Esophagus muscularis mucosa (tissue), 4 donors: ENCODE measurements at regions not wholly inside any gene's neighbourhood (a gene's known extent, or its start where the extent isn't known, plus 50 kb on each side); places are given as distances from the start of the nearest gene placed in this dataset.

ENCODE experiments used
- DNase-seq: peaks from one replicate; pipeline ENCODE4 v3.0.0-alpha.2; 2017; ENCODE audit errors: extremely low spot score
- H3K27ac ChIP-seq, 4 donors: fragments of 200-600 bp; sonication (generic); replicated peaks in 1 of 4; 1 replicate in 3 of 4; 2 replicates in 1 of 4; pipeline ENCODE4 v1.5.1; 2016 to 2019; ENCODE audit warnings: mild to moderate bottlenecking in 1 of 4
- H3K27me3 ChIP-seq, 4 donors: fragments of 200-600 bp; sonication (generic); one replicate each; pipeline versions ENCODE4 v1.5.1 to v1.6.0; 2016 to 2019
- H3K36me3 ChIP-seq, 4 donors: fragments of 200-600 bp; sonication (generic); one replicate each; pipeline ENCODE4 v1.5.1; 2016 to 2019
- H3K4me1 ChIP-seq, 4 donors: fragments of 200-600 bp; sonication (generic); one replicate each; pipeline ENCODE4 v1.5.1; 2016 to 2019
- H3K4me3 ChIP-seq, 4 donors: fragments of 200-600 bp; sonication (generic); 1 replicate in 2 of 4; 2 replicates in 2 of 4; pipeline ENCODE4 v1.5.1; 2016 to 2019; ENCODE audit warnings: mild to moderate bottlenecking in 4 of 4, moderate library complexity in 1 of 4
- H3K9me3 ChIP-seq, 4 donors: fragments of 200-600 bp; sonication (generic); 1 replicate in 3 of 4; 2 replicates in 1 of 4; pipeline ENCODE4 v1.5.1; 2016 to 2019
- EP300 ChIP-seq: sonication (generic); formaldehyde crosslinking; IDR thresholded peaks from one replicate; pipeline ENCODE4 v1.6.1; 2017; ENCODE audit warnings: antibody characterized with exemption
- POLR2A ChIP-seq: fragments of 450-650 bp; IDR thresholded peaks from one replicate; pipeline ENCODE4 v1.6.1; 2017; ENCODE audit warnings: antibody characterized with exemption, moderate library complexity, mild to moderate bottlenecking, low read depth
- POLR2AphosphoS5 ChIP-seq, 2 donors: sonication (generic); formaldehyde crosslinking; IDR thresholded peaks; one replicate each; pipeline ENCODE4 v1.6.1; 2017; ENCODE audit warnings: antibody characterized with exemption in 2 of 2
- WGBS: methylation state at CpG from one replicate; pipeline ENCODE4 v1.1.5; 2018; 5-methylcytosine and 5-hydroxymethylcytosine counted together
- intact Hi-C: fragments of 100-400 bp; cut with DNase I; formaldehyde crosslinking; loops from one replicate; pipeline ENCODE4 v1.15.1; 2023
- TF ChIP-seq, protein P1 (sequence below), 3 experiments: fragments of 200-600 bp in 2 of 3; fragments of 450-650 bp in 1 of 3; sonication (generic) in 2 of 3; IDR thresholded peaks; one replicate each; pipeline ENCODE4 v1.5.1; 2017 to 2019; ENCODE audit warnings: antibody characterized with exemption in 3 of 3, mild to moderate bottlenecking in 2 of 3, moderate library complexity in 1 of 3

DNA sequence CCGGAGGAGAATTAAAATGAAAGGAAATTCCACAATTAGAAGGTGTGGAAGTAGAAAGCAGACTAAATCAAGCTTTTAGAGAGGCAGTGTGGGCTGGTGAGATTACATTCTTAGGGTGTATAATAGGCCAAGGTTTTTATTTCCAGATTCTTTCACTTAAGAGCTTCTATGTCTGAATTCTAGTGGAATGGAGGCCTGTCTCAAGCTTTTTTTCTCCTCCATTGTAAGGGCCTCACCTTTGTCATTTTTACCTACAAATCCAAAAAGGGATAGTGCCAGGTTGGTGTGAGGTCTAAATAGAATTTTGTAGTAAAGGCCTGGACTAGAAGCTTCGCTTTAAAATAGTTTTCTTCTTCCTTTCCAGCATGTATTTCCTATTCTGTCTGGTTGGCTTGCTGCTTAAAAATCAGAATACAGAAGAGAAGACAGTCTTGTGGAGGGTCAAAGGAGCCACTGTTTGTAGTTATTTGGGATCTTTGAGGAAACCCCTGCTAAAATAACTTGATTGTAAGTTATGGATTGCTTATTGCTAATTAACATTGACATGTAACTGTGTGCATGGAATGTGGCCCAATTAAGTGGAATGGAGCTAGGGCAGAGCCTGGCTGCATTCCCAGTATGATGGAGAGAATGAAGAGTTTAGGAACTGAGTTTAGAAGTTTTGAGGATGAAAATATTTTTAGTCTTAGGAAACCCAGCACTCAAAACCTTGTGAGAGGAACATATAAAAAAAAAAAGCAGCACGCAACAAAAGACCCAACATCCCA is 162.5 kb upstream of the B3GALT2 start:
- 82% methylated on average over 3 of the region's 3 CpGs for WGBS
- Histone ChIP-seq H3K4me3 (no peak overlapping the region), H3K27me3 (no peaks in the 10 kb centered on the region), H3K36me3 (no peaks in the 10 kb centered on the region), H3K27ac (no peak overlapping the region), H3K9me3 (no peaks in the 10 kb centered on the region), H3K4me1 (no peaks in the 10 kb centered on the region)
- intact Hi-C loops = no loop called here
- TF ChIP-seq POLR2A = no peak
- TF ChIP-seq, protein P1, sequence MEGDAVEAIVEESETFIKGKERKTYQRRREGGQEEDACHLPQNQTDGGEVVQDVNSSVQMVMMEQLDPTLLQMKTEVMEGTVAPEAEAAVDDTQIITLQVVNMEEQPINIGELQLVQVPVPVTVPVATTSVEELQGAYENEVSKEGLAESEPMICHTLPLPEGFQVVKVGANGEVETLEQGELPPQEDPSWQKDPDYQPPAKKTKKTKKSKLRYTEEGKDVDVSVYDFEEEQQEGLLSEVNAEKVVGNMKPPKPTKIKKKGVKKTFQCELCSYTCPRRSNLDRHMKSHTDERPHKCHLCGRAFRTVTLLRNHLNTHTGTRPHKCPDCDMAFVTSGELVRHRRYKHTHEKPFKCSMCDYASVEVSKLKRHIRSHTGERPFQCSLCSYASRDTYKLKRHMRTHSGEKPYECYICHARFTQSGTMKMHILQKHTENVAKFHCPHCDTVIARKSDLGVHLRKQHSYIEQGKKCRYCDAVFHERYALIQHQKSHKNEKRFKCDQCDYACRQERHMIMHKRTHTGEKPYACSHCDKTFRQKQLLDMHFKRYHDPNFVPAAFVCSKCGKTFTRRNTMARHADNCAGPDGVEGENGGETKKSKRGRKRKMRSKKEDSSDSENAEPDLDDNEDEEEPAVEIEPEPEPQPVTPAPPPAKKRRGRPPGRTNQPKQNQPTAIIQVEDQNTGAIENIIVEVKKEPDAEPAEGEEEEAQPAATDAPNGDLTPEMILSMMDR (IDR thresholded peaks at IDR 0.05) = no peak
- no peak for TF ChIP-seq EP300
- TF ChIP-seq POLR2AphosphoS5 (IDR thresholded peaks at IDR 0.05) = no peak
- no peak for DNase-seq

DNA sequence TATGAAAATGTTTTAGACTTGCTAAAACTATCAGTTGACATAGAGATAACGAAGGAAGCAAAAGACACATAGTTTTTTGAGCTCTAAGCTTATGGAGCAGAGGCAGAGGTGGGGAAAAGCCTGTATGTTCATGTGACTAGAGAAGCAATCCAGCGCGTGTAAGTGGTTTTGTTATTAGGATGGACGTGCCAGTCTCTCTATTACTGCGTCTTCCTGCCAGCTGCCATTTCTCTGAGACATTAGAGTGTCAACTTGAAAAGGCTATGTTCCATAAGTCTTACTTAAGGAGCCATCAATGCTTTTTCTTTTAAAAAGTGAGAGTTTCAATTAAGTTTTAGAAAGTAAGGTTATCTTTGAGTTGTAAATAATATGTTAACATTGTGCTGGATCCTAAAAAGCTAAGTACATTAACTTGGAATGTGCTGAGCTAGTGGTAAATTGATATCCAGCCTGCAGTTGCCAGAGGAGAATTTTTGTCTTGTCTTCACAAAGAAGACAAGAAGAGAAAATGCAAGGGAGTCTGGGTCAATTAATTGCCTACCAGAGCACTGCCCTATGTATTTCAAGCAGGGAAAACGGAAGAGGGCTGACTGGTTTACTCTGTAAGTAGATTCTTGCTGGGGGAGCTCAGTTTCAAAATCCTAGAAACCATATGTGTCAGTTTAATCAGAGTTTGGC is 161.8 kb upstream of the B3GALT2 start:
- DNase-seq = no peak
- 87% methylated on average over 6 of the region's 6 CpGs for WGBS
- no peak overlapping the region for H3K4me3 ChIP-seq
- TF ChIP-seq POLR2AphosphoS5 (IDR thresholded peaks at IDR 0.05) (no peak), POLR2A (no peak), EP300 (no peak)
- TF ChIP-seq, protein P1 (IDR thresholded peaks at IDR 0.05) = no peak
- no peak overlapping the region for H3K27ac ChIP-seq
- H3K27me3 ChIP-seq = no peaks in the 10 kb centered on the region
- intact Hi-C loops = no loop called here
- H3K4me1 ChIP-seq = no peaks in the 10 kb centered on the region
- no peaks in the 10 kb centered on the region for H3K9me3 ChIP-seq
- H3K36me3 ChIP-seq = no peaks in the 10 kb centered on the region

DNA sequence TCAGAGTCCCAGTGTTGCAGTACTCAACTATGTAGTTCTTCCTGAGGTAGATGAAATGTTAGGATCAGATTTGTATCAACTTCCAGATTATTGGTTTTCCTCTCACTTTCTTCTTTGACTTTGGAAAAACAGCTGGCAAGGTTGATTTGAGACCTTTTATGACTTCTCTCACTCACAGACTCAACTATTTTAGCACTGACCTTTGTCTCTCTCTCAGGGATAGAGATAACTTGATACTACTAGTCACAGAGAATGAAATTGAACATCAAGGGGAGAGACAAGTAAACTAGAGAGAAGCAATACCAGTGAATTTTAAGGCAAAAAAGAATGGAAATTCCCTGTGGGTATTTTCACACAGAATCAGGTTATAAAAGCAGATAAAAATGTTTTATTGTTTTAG is 159.7 kb upstream of the B3GALT2 start:
- DNase-seq = no peak
- Histone ChIP-seq H3K4me1 (peaks cover 0 to 12% (median 4%) of the 10 kb centered on the region in 4 donors), H3K27me3 (no peaks in the 10 kb centered on the region), H3K36me3 (no peaks in the 10 kb centered on the region), H3K9me3 (no peaks in the 10 kb centered on the region), H3K27ac (no peak overlapping the region), H3K4me3 (no peak overlapping the region)
- TF ChIP-seq POLR2AphosphoS5 (IDR thresholded peaks at IDR 0.05) (no peak), POLR2A (no peak), EP300 (no peak)
- TF ChIP-seq, protein P1 (IDR thresholded peaks at IDR 0.05) = no peak
- intact Hi-C loops = no loop called here

DNA sequence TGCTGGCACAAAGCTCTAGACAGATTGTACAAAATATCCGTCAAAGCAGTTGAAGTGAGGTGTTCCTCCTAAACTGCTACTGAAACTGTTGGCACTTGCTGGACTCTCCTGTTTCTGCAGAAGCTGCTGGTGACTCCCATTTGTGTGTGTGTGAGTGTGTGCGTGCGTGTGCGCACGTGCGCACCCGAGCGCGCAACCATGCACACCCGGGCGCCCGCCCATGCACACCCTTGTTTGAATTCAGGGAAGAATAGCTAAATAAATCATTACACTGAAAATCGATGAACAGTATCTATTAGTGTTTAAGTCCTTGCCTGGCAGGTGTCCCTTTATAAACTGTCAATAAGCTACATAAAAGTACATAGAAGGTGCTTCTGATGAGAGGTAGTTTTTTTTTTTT is 156.4 kb upstream of the B3GALT2 start:
- no peaks in the 10 kb centered on the region for H3K9me3 ChIP-seq
- no peak for DNase-seq
- H3K36me3 ChIP-seq = no peaks in the 10 kb centered on the region
- H3K27ac ChIP-seq = no peak overlapping the region
- H3K27me3 ChIP-seq = no peaks in the 10 kb centered on the region
- H3K4me3 ChIP-seq = no peak overlapping the region
- peaks cover 0 to 17% (median 5%) of the 10 kb centered on the region in 4 donors for H3K4me1 ChIP-seq
- WGBS = 96% methylated on average over 13 of the region's 13 CpGs
- intact Hi-C loops = no loop called here
- TF ChIP-seq POLR2A (no peak), EP300 (no peak), POLR2AphosphoS5 (IDR thresholded peaks at IDR 0.05) (no peak)
- TF ChIP-seq, protein P1 (IDR thresholded peaks at IDR 0.05) = no peak
